H9 (cell line): ENCODE measurements at regions not wholly inside any gene's neighbourhood (a gene's known extent, or its start where the extent isn't known, plus 50 kb on each side); places are given as distances from the start of the nearest gene placed in this dataset.

ENCODE experiments used
- DNase-seq: peaks from one replicate; pipeline ENCODE4 v3.0.0-alpha.2; 2017
- H2AFZ ChIP-seq: one replicate; pipeline ENCODE4 v1.6.1; 2013; ENCODE audit warnings: mild to moderate bottlenecking, low read length, control low read depth, moderate library complexity
- H2AK5ac ChIP-seq: 2 replicates; pipeline ENCODE4 v1.6.1; 2013; ENCODE audit warnings: low read length, control low read depth, mixed read lengths; ENCODE audit not compliant: insufficient read length
- H2BK120ac ChIP-seq: one replicate; pipeline ENCODE4 v1.6.1; 2013; ENCODE audit warnings: low read depth, mild to moderate bottlenecking, low read length, control low read depth, inconsistent platforms; ENCODE audit not compliant: poor library complexity, severe bottlenecking
- H2BK12ac ChIP-seq: 2 replicates; pipeline ENCODE4 v1.6.1; 2013; ENCODE audit warnings: low read length, control low read depth, mixed read lengths, low read depth; ENCODE audit not compliant: insufficient read length
- H2BK15ac ChIP-seq: 2 replicates; pipeline ENCODE4 v1.6.1; 2013; ENCODE audit warnings: low read depth, low read length, control low read depth
- H2BK20ac ChIP-seq: one replicate; pipeline ENCODE4 v1.6.1; 2013; ENCODE audit warnings: low read depth, mild to moderate bottlenecking, low read length, control low read depth, inconsistent platforms; ENCODE audit not compliant: poor library complexity, severe bottlenecking
- H2BK5ac ChIP-seq: 2 replicates; pipeline ENCODE4 v1.6.1; 2013; ENCODE audit warnings: low read length, control low read depth, mixed read lengths; ENCODE audit not compliant: insufficient read length
- H3K14ac ChIP-seq: 2 replicates; pipeline ENCODE4 v1.6.1; 2013; ENCODE audit warnings: low read length, control low read depth; ENCODE audit not compliant: insufficient read depth
- H3K18ac ChIP-seq: 2 replicates; pipeline ENCODE4 v1.6.1; 2013; ENCODE audit warnings: low read depth, mild to moderate bottlenecking, mixed read lengths, low read length, control low read depth; ENCODE audit not compliant: insufficient read length
- H3K23ac ChIP-seq: 2 replicates; pipeline ENCODE4 v1.6.1; 2013; ENCODE audit warnings: low read length, control low read depth, mixed read lengths, low read depth; ENCODE audit not compliant: insufficient read length
- H3K23me2 ChIP-seq: 2 replicates; pipeline ENCODE4 v1.6.1; 2013; ENCODE audit warnings: low read depth, mild to moderate bottlenecking, mixed read lengths, low read length, control low read depth; ENCODE audit not compliant: insufficient read length, poor library complexity, severe bottlenecking
- H3K27ac ChIP-seq: 2 replicates; pipeline ENCODE4 v1.5.1; 2013; ENCODE audit warnings: low read length, control low read depth, mixed read lengths, low read depth; ENCODE audit not compliant: insufficient read length
- H3K27me3 ChIP-seq: 2 replicates; pipeline ENCODE4 v1.6.1; 2013; ENCODE audit warnings: low read length, control low read depth, inconsistent platforms; ENCODE audit not compliant: insufficient read depth
- H3K4ac ChIP-seq: 2 replicates; pipeline ENCODE4 v1.6.1; 2013; ENCODE audit warnings: low read depth, mild to moderate bottlenecking, control low read depth, inconsistent platforms, low read length, moderate library complexity
- H3K4me1 ChIP-seq: 2 replicates; pipeline ENCODE4 v1.6.1; 2013; ENCODE audit warnings: low read length, control low read depth, inconsistent platforms; ENCODE audit not compliant: insufficient read depth
- H3K4me2 ChIP-seq: 2 replicates; pipeline ENCODE4 v1.6.1; 2013; ENCODE audit warnings: low read length, control low read depth, mixed read lengths; ENCODE audit not compliant: insufficient read length, insufficient read depth
- H3K56ac ChIP-seq: 2 replicates; pipeline ENCODE4 v1.6.1; 2013; ENCODE audit warnings: low read depth, mild to moderate bottlenecking, mixed read lengths, low read length, control low read depth; ENCODE audit not compliant: insufficient read length
- H3K79me1 ChIP-seq: 2 replicates; pipeline ENCODE4 v1.6.1; 2013; ENCODE audit warnings: low read depth, mild to moderate bottlenecking, moderate library complexity, low read length, control low read depth, inconsistent platforms; ENCODE audit not compliant: insufficient read depth, poor library complexity, severe bottlenecking
- H3K79me2 ChIP-seq: 2 replicates; pipeline ENCODE4 v1.6.1; 2013; ENCODE audit warnings: low read length, control low read depth, inconsistent platforms; ENCODE audit not compliant: insufficient read depth
- H3K9ac ChIP-seq: 2 replicates; pipeline ENCODE4 v1.6.1; 2013; ENCODE audit warnings: low read length, control low read depth, mixed read lengths; ENCODE audit not compliant: insufficient read length; ENCODE audit errors: extremely low read depth
- H3K9me3 ChIP-seq: one replicate; pipeline ENCODE4 v1.6.1; 2013; ENCODE audit warnings: low read depth, low read length, inconsistent platforms; ENCODE audit not compliant: control insufficient read depth
- H3T11ph ChIP-seq: one replicate; pipeline ENCODE4 v1.6.1; 2013; ENCODE audit warnings: mild to moderate bottlenecking, low read length, control low read depth, inconsistent platforms
- H4K20me1 ChIP-seq: one replicate; pipeline ENCODE4 v1.6.1; 2013; ENCODE audit not compliant: control insufficient read depth, insufficient read length, insufficient read depth
- H4K5ac ChIP-seq: 2 replicates; pipeline ENCODE4 v1.6.1; 2013; ENCODE audit warnings: low read depth, mild to moderate bottlenecking, mixed read lengths, low read length, control low read depth; ENCODE audit not compliant: insufficient read length
- H4K8ac ChIP-seq: replicated peaks from 2 replicates; pipeline ENCODE4 v1.6.1; 2013; ENCODE audit warnings: low read length, control low read depth, mixed read lengths, low read depth; ENCODE audit not compliant: insufficient read length
- H4K91ac ChIP-seq: 2 replicates; pipeline ENCODE4 v1.6.1; 2013; ENCODE audit warnings: low read depth, mild to moderate bottlenecking, moderate library complexity, mixed read lengths, low read length, control low read depth; ENCODE audit not compliant: insufficient read length
- H3K27ac Mint-ChIP-seq, 3 experiments: 2 replicates in 2 of 3; 3 replicates in 1 of 3; pipeline ENCODE4 v1.8.0; 2020 to 2021; ENCODE audit warnings: mixed read lengths in 3 of 3, mild to moderate bottlenecking in 1 of 3, moderate library complexity in 1 of 3
- H3K27me3 Mint-ChIP-seq: 2 replicates; pipeline ENCODE4 v1.8.0; 2021; ENCODE audit warnings: low read depth, mild to moderate bottlenecking, moderate library complexity, mixed read lengths
- H3K36me3 Mint-ChIP-seq, 3 experiments: 2 replicates in 2 of 3; 3 replicates in 1 of 3; pipeline ENCODE4 v1.8.0; 2020 to 2021; ENCODE audit warnings: low read depth in 3 of 3, mixed read lengths in 3 of 3; ENCODE audit not compliant: insufficient read depth in 1 of 3
- H3K4me1 Mint-ChIP-seq, 2 experiments: 2 replicates each; pipeline ENCODE4 v1.8.0; 2020; ENCODE audit warnings: mixed read lengths in 2 of 2
- H3K4me3 Mint-ChIP-seq, 2 experiments: 2 replicates in 1 of 2; 3 replicates in 1 of 2; pipeline ENCODE4 v1.8.0; 2020 to 2021; ENCODE audit warnings: mild to moderate bottlenecking in 2 of 2, mixed read lengths in 2 of 2, moderate library complexity in 1 of 2
- H3K9me3 Mint-ChIP-seq, 2 experiments: 2 replicates in 1 of 2; 3 replicates in 1 of 2; pipeline ENCODE4 v1.8.0; 2020; ENCODE audit warnings: mild to moderate bottlenecking in 2 of 2, mixed read lengths in 2 of 2, moderate library complexity in 1 of 2
- TF ChIP-seq, protein P1 (sequence below): fragments of 200-600 bp; sonication (generic); conservative IDR thresholded peaks from 3 replicates; pipeline ENCODE4 v1.8.0; 2021; ENCODE audit warnings: antibody characterized with exemption, mild to moderate bottlenecking

GRCh38 chr3:70608434-70608833 lies 296.0 kb upstream of the MDFIC2 start:
- Mint-ChIP-seq H3K4me1 (peaks cover 0 to under 1% of the 10 kb centered on the region in 2 experiments; a peak in 3 of 4 replicates), H3K27me3 (no peaks in the 10 kb centered on the region; the same call in 1 of the 2 replicates), H3K9me3 (peaks cover 12 to 17% of the 10 kb centered on the region in 2 experiments), H3K27ac (no peak overlapping the region), H3K4me3 (no peak overlapping the region), H3K36me3 (peaks cover 5 to 21% (median 10%) of the 10 kb centered on the region in 3 experiments; a peak in 6 of 7 replicates)
- TF ChIP-seq, protein P1, sequence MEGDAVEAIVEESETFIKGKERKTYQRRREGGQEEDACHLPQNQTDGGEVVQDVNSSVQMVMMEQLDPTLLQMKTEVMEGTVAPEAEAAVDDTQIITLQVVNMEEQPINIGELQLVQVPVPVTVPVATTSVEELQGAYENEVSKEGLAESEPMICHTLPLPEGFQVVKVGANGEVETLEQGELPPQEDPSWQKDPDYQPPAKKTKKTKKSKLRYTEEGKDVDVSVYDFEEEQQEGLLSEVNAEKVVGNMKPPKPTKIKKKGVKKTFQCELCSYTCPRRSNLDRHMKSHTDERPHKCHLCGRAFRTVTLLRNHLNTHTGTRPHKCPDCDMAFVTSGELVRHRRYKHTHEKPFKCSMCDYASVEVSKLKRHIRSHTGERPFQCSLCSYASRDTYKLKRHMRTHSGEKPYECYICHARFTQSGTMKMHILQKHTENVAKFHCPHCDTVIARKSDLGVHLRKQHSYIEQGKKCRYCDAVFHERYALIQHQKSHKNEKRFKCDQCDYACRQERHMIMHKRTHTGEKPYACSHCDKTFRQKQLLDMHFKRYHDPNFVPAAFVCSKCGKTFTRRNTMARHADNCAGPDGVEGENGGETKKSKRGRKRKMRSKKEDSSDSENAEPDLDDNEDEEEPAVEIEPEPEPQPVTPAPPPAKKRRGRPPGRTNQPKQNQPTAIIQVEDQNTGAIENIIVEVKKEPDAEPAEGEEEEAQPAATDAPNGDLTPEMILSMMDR, result no peak
- H3K79me2 ChIP-seq, result no peaks in the 10 kb centered on the region
- H3K27me3 ChIP-seq, result no peaks in the 10 kb centered on the region
- no peak overlapping the region for H3K18ac ChIP-seq
- no peak overlapping the region for H3K4ac ChIP-seq
- no peaks in the 10 kb centered on the region for H3K23me2 ChIP-seq
- H2BK15ac ChIP-seq, result no peak overlapping the region
- H3K14ac ChIP-seq, result no peak overlapping the region
- H3K27ac ChIP-seq, result no peak overlapping the region
- no peak overlapping the region for H3K4me2 ChIP-seq
- no peak overlapping the region for H2AFZ ChIP-seq
- no peak overlapping the region for H3K23ac ChIP-seq
- H3K9ac ChIP-seq, result no peak overlapping the region
- no peak overlapping the region for H3K56ac ChIP-seq
- H3T11ph ChIP-seq, result no peak overlapping the region
- no peaks in the 10 kb centered on the region for H3K9me3 ChIP-seq
- no peak overlapping the region for H2AK5ac ChIP-seq
- no peak overlapping the region for H4K91ac ChIP-seq
- H3K79me1 ChIP-seq, result no peaks in the 10 kb centered on the region
- H4K8ac ChIP-seq, result no peak overlapping the region
- no peak overlapping the region for H4K5ac ChIP-seq
- H2BK5ac ChIP-seq, result no peak overlapping the region
- no peaks in the 10 kb centered on the region for H3K4me1 ChIP-seq
- H2BK20ac ChIP-seq, result no peak overlapping the region
- DNase-seq, result no peak
- no peak overlapping the region for H2BK120ac ChIP-seq
- no peaks in the 10 kb centered on the region for H4K20me1 ChIP-seq
- H2BK12ac ChIP-seq, result no peak overlapping the region
